HG03575 (cell line): ENCODE measurements at regions not wholly inside any gene's neighbourhood (a gene's known extent, or its start where the extent isn't known, plus 50 kb on each side); places are given as distances from the start of the nearest gene placed in this dataset.

Experiments
- ATAC-seq: cut with Tn5 transposase; IDR thresholded peaks from one replicate; pipeline ENCODE4 v1.9.1; 2021; ENCODE audit not compliant: unreplicated experiment, insufficient number of reproducible peaks, low FRiP score; ENCODE audit errors: extremely low read depth

GRCh38 chr12:78636231-78636855, 228.2 kb upstream of the SYT1 start:
- ATAC-seq: no peak

GRCh38 chr12:78641837-78642423, 222.6 kb upstream of the SYT1 start:
- ATAC-seq: no peak

- ATAC-seq: no peak
Observed at GRCh38 chr12:78645956-78646355, 218.6 kb upstream of the SYT1 start.

- ATAC-seq: no peak
Observed at GRCh38 chr12:78651755-78652154, 212.8 kb upstream of the SYT1 start.

- no peak for ATAC-seq
Observed at GRCh38 chr12:78666584-78666983, 198.0 kb upstream of the SYT1 start.

GRCh38 chr12:78671295-78671694, 193.3 kb upstream of the SYT1 start:
- no peak for ATAC-seq

GRCh38 chr12:78672033-78672432, 192.5 kb upstream of the SYT1 start:
- no peak for ATAC-seq

- no peak for ATAC-seq
Observed at GRCh38 chr12:78674311-78675090, 190.1 kb upstream of the SYT1 start.

GRCh38 chr12:78680596-78680995, 184.0 kb upstream of the SYT1 start:
- no peak for ATAC-seq

- ATAC-seq: no peak
Observed at GRCh38 chr12:78683031-78683430, 181.5 kb upstream of the SYT1 start.

GRCh38 chr12:78683626-78684025, 180.9 kb upstream of the SYT1 start:
- ATAC-seq: no peak

- ATAC-seq: no peak
Observed at GRCh38 chr12:78684419-78684818, 180.2 kb upstream of the SYT1 start.

GRCh38 chr12:78695749-78696148, 168.8 kb upstream of the SYT1 start:
- ATAC-seq: no peak

GRCh38 chr12:78696267-78696666, 168.3 kb upstream of the SYT1 start:
- no peak for ATAC-seq

- no peak for ATAC-seq
Observed at GRCh38 chr12:78697817-78698415, 166.7 kb upstream of the SYT1 start.

GRCh38 chr12:78698747-78699146, 165.8 kb upstream of the SYT1 start:
- ATAC-seq: no peak

GRCh38 chr12:78700565-78700964, 164.0 kb upstream of the SYT1 start:
- no peak for ATAC-seq

GRCh38 chr12:78703820-78704525, 160.6 kb upstream of the SYT1 start:
- no peak for ATAC-seq

- ATAC-seq: no peak
Observed at GRCh38 chr12:78711954-78712353, 152.6 kb upstream of the SYT1 start.
